ENCODE measurements at regions not wholly inside any gene's neighbourhood (a gene's known extent, or its start where the extent isn't known, plus 50 kb on each side); places are given as distances from the start of the nearest gene placed in this dataset.
"Not testable (repeated sequence)": the region's sequence is repeated elsewhere in the genome, so short reads cannot be mapped to it uniquely, and the experiment has no call there.

GRCh38 chr5:38790891-38791290 lies 54.9 kb upstream of the OSMR start:
- no peak for DNase-seq (ENCODE audit: extremely low read depth, low read depth)
- no peak for TF ChIP-seq CTCF (IDR thresholded peaks at IDR 0.05; ENCODE audit: low read depth, low read length)

GRCh38 chr5:38793099-38793498 lies 52.7 kb upstream of the OSMR start:
- no peak for TF ChIP-seq CTCF (IDR thresholded peaks at IDR 0.05; ENCODE audit: low read depth, low read length)
- DNase-seq (ENCODE audit: extremely low read depth, low read depth): no peak

GRCh38 chr5:38794037-38794436 lies 51.8 kb upstream of the OSMR start:
- not testable (repeated sequence) for DNase-seq (ENCODE audit: extremely low read depth, low read depth)

GRCh38 chr5:38794986-38795385 lies 50.8 kb upstream of the OSMR start:
- no peak for TF ChIP-seq CTCF (IDR thresholded peaks at IDR 0.05; ENCODE audit: low read depth, low read length)
- no peak for DNase-seq (ENCODE audit: extremely low read depth, low read depth)

GRCh38 chr5:38795986-38796741 lies 49.6 kb upstream of the OSMR start:
- no peak for DNase-seq (ENCODE audit: extremely low read depth, low read depth)
- no peak for TF ChIP-seq CTCF (IDR thresholded peaks at IDR 0.05; ENCODE audit: low read depth, low read length)

All from AG09319 (cell line).